GM12892 (cell line): ENCODE measurements at regions not wholly inside any gene's neighbourhood (a gene's known extent, or its start where the extent isn't known, plus 50 kb on each side); places are given as distances from the start of the nearest gene placed in this dataset.

Source experiments
- POLR2A ChIP-seq: IDR thresholded peaks from 2 replicates; pipeline ENCODE4 v1.6.1; 2011; ENCODE audit warnings: low read depth, low read length, control low read depth
- POLR2AphosphoS5 ChIP-seq: IDR thresholded peaks from 2 replicates; pipeline ENCODE4 v1.6.1; 2011; ENCODE audit warnings: low read depth, low read length, control low read depth

GRCh38 chr2:191521608-191522208, 156.2 kb upstream of the NABP1 start:
- TF ChIP-seq POLR2AphosphoS5: no peak
- TF ChIP-seq POLR2A: no peak
